ENCODE measurements at regions not wholly inside any gene's neighbourhood (a gene's known extent, or its start where the extent isn't known, plus 50 kb on each side); places are given as distances from the start of the nearest gene placed in this dataset.

DNA sequence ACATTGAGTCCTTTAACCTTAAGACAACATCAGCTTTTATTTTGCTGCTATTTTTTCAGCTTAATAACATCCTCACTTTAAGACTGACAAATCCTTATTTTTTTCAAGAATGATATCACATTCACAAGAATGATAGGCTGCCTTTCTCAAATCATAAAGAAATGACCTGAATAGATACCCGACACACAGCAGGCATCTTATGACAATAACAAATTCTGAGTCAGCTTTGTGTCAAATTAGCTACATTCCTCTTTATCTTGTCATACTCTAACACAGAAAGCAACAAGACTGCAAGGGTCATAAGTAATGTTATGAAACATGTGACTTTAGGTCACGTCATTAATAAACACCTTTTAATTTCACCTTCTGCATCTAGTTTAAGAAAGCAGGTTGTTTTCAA, 2387.6 kb downstream of the PCDH7 start:
- TF ChIP-seq POLR2AphosphoS5 (IDR thresholded peaks at IDR 0.05) (no peak), POLR2A (IDR thresholded peaks at IDR 0.05) (no peak), CTCF (IDR thresholded peaks at IDR 0.05) (no peak)

Measured in stomach (tissue), 4 donors.